ENCODE measurements at regions not wholly inside any gene's neighbourhood (a gene's known extent, or its start where the extent isn't known, plus 50 kb on each side); places are given as distances from the start of the nearest gene placed in this dataset.
"Not testable (repeated sequence)": the region's sequence is repeated elsewhere in the genome, so short reads cannot be mapped to it uniquely, and the experiment has no call there.

GRCh38 chrX:80572636-80573035 lies 152.4 kb downstream of the TENT5D start:
- Histone ChIP-seq H4K20me1 (ENCODE audit: insufficient read depth, low read length) (no peaks in the 10 kb centered on the region), H3F3A (ENCODE audit: insufficient read depth, low read length) (no peaks in the 10 kb centered on the region), H3K27me3 (replicated peaks; ENCODE audit: insufficient read depth, low read length) (no peaks in the 10 kb centered on the region), H3K4me3 (ENCODE audit: low read length) (no peak overlapping the region), H3K4me1 (ENCODE audit: low read length) (no peaks in the 10 kb centered on the region), H3K9me3 (replicated peaks; ENCODE audit: insufficient read depth, low read length) (no peaks in the 10 kb centered on the region), H3K36me3 (replicated peaks; ENCODE audit: insufficient read depth, low read length) (no peaks in the 10 kb centered on the region), H3K9ac (ENCODE audit: low read length) (no peak overlapping the region), H3K27ac (ENCODE audit: low read length) (no peak overlapping the region), H2AFZ (ENCODE audit: low read length) (no peak overlapping the region), H3K79me2 (ENCODE audit: low read length) (no peaks in the 10 kb centered on the region), H3K9me2 (replicated peaks; ENCODE audit: insufficient read depth, low read length) (no peaks in the 10 kb centered on the region), H3K4me2 (ENCODE audit: low read depth, low read length) (no peak overlapping the region)
- TF ChIP-seq CTCF (IDR thresholded peaks at IDR 0.05; ENCODE audit: low read length): no peak
- no peak for DNase-seq

GRCh38 chrX:80573275-80573674 lies 153.0 kb downstream of the TENT5D start:
- Histone ChIP-seq H3K36me3 (replicated peaks; ENCODE audit: insufficient read depth, low read length) (no peaks in the 10 kb centered on the region), H3K9me3 (replicated peaks; ENCODE audit: insufficient read depth, low read length) (no peaks in the 10 kb centered on the region), H3K27ac (ENCODE audit: low read length) (no peak overlapping the region), H3K9ac (ENCODE audit: low read length) (no peak overlapping the region), H3K4me1 (ENCODE audit: low read length) (no peaks in the 10 kb centered on the region), H3K4me3 (ENCODE audit: low read length) (no peak overlapping the region), H3K9me2 (replicated peaks; ENCODE audit: insufficient read depth, low read length) (no peaks in the 10 kb centered on the region), H2AFZ (ENCODE audit: low read length) (no peak overlapping the region), H3K27me3 (replicated peaks; ENCODE audit: insufficient read depth, low read length) (no peaks in the 10 kb centered on the region), H3K4me2 (ENCODE audit: low read depth, low read length) (no peak overlapping the region), H3F3A (ENCODE audit: insufficient read depth, low read length) (no peaks in the 10 kb centered on the region), H4K20me1 (ENCODE audit: insufficient read depth, low read length) (no peaks in the 10 kb centered on the region), H3K79me2 (ENCODE audit: low read length) (no peaks in the 10 kb centered on the region)
- TF ChIP-seq CTCF (IDR thresholded peaks at IDR 0.05; ENCODE audit: low read length): no peak
- no peak for TF ChIP-seq EZH2phosphoT487 (IDR thresholded peaks at IDR 0.05; ENCODE audit: low read length)
- TF ChIP-seq EZH2 (optimal IDR thresholded peaks at IDR 0.05; ENCODE audit: low read depth, low read length): no peak
- no peak for DNase-seq

GRCh38 chrX:80574486-80575086 lies 154.3 kb downstream of the TENT5D start:
- not testable (repeated sequence) for H3F3A ChIP-seq (ENCODE audit: insufficient read depth, low read length); H3K36me3 ChIP-seq (replicated peaks; ENCODE audit: insufficient read depth, low read length); H3K4me3 ChIP-seq (ENCODE audit: low read length); H3K27ac ChIP-seq (ENCODE audit: low read length); H3K4me2 ChIP-seq (ENCODE audit: low read depth, low read length); H3K9ac ChIP-seq (ENCODE audit: low read length); H3K4me1 ChIP-seq (ENCODE audit: low read length); H4K20me1 ChIP-seq (ENCODE audit: insufficient read depth, low read length); H3K27me3 ChIP-seq (replicated peaks; ENCODE audit: insufficient read depth, low read length); H3K79me2 ChIP-seq (ENCODE audit: low read length); H2AFZ ChIP-seq (ENCODE audit: low read length); DNase-seq; H3K9me3 ChIP-seq (replicated peaks; ENCODE audit: insufficient read depth, low read length); H3K9me2 ChIP-seq (replicated peaks; ENCODE audit: insufficient read depth, low read length)

- no peak overlapping the region for H3K27ac ChIP-seq (ENCODE audit: low read length)
- H3K27me3 ChIP-seq (replicated peaks; ENCODE audit: insufficient read depth, low read length): no peaks in the 10 kb centered on the region
- H3K36me3 ChIP-seq (replicated peaks; ENCODE audit: insufficient read depth, low read length): no peaks in the 10 kb centered on the region
- no peaks in the 10 kb centered on the region for H4K20me1 ChIP-seq (ENCODE audit: insufficient read depth, low read length)
- H3K4me1 ChIP-seq (ENCODE audit: low read length): no peaks in the 10 kb centered on the region
- H3K9me2 ChIP-seq (replicated peaks; ENCODE audit: insufficient read depth, low read length): no peaks in the 10 kb centered on the region
- no peaks in the 10 kb centered on the region for H3F3A ChIP-seq (ENCODE audit: insufficient read depth, low read length)
- H2AFZ ChIP-seq (ENCODE audit: low read length): no peak overlapping the region
- DNase-seq: no peak
- no peak overlapping the region for H3K4me2 ChIP-seq (ENCODE audit: low read depth, low read length)
- H3K9ac ChIP-seq (ENCODE audit: low read length): no peak overlapping the region
- TF ChIP-seq CTCF (IDR thresholded peaks at IDR 0.05; ENCODE audit: low read length) (no peak), EZH2phosphoT487 (IDR thresholded peaks at IDR 0.05; ENCODE audit: low read length) (no peak), EZH2 (optimal IDR thresholded peaks at IDR 0.05; ENCODE audit: low read depth, low read length) (no peak)
- no peak overlapping the region for H3K4me3 ChIP-seq (ENCODE audit: low read length)
- H3K79me2 ChIP-seq (ENCODE audit: low read length): no peaks in the 10 kb centered on the region
- H3K9me3 ChIP-seq (replicated peaks; ENCODE audit: insufficient read depth, low read length): no peaks in the 10 kb centered on the region
These were observed 156.0 kb downstream of the TENT5D start for GRCh38 chrX:80576267-80576666.
